GM23338 (cell line): ENCODE measurements at regions not wholly inside any gene's neighbourhood (a gene's known extent, or its start where the extent isn't known, plus 50 kb on each side); places are given as distances from the start of the nearest gene placed in this dataset.

ENCODE experiments used
- ATAC-seq: fragments of 200-7000 bp; cut with Tn5 transposase; 3 replicates; pipeline ENCODE4 v1.9.1; 2020
- DNase-seq: peaks from one replicate; pipeline ENCODE4 v3.0.0-alpha.2; 2015; ENCODE audit warnings: low spot score
- H2AFZ ChIP-seq: fragments of 200-600 bp; sonication (generic); 2 replicates; pipeline ENCODE4 v1.8.0; 2016; ENCODE audit warnings: antibody characterized with exemption, mild to moderate bottlenecking, moderate library complexity
- H3F3A ChIP-seq: fragments of 200-600 bp; sonication (generic); replicated peaks from 2 replicates; pipeline ENCODE4 v1.8.0; 2017; ENCODE audit warnings: antibody characterized with exemption, mixed run types, low read depth
- H3K27ac ChIP-seq: fragments of 200-600 bp; sonication (generic); 2 replicates; pipeline ENCODE4 v1.6.1; 2016; ENCODE audit warnings: low read depth
- H3K27me3 ChIP-seq: fragments of 200-600 bp; sonication (generic); 2 replicates; pipeline ENCODE4 v1.8.0; 2016; ENCODE audit warnings: mild to moderate bottlenecking, mixed run types, moderate library complexity; ENCODE audit not compliant: insufficient read depth
- H3K36me3 ChIP-seq: fragments of 200-600 bp; sonication (generic); 2 replicates; pipeline ENCODE4 v1.8.0; 2016; ENCODE audit warnings: mild to moderate bottlenecking; ENCODE audit not compliant: insufficient read depth
- H3K4me1 ChIP-seq: fragments of 200-600 bp; sonication (generic); 2 replicates; pipeline ENCODE4 v1.8.0; 2016; ENCODE audit warnings: mild to moderate bottlenecking, moderate library complexity; ENCODE audit not compliant: insufficient read depth
- H3K4me2 ChIP-seq: fragments of 200-600 bp; sonication (generic); 2 replicates; pipeline ENCODE4 v1.7.1; 2017; ENCODE audit warnings: mixed run types
- H3K4me3 ChIP-seq: fragments of 200-600 bp; sonication (generic); 2 replicates; pipeline ENCODE4 v1.6.1; 2016; ENCODE audit warnings: mixed run types
- H3K79me2 ChIP-seq: fragments of 200-600 bp; sonication (generic); replicated peaks from 2 replicates; pipeline ENCODE4 v1.8.0; 2017; ENCODE audit warnings: mild to moderate bottlenecking; ENCODE audit not compliant: insufficient read depth
- H3K9me2 ChIP-seq: fragments of 200-600 bp; sonication (generic); 2 replicates; pipeline ENCODE4 v1.8.0; 2017; ENCODE audit not compliant: insufficient read depth
- H4K20me1 ChIP-seq: fragments of 200-600 bp; sonication (generic); replicated peaks from 2 replicates; pipeline ENCODE4 v1.8.0; 2017; ENCODE audit warnings: mild to moderate bottlenecking; ENCODE audit not compliant: insufficient read depth
- H3K27ac Mint-ChIP-seq: 2 replicates; pipeline ENCODE4 v1.8.0; 2020; ENCODE audit warnings: inconsistent platforms, mild to moderate bottlenecking, moderate library complexity, mixed read lengths
- H3K27me3 Mint-ChIP-seq: 3 replicates; pipeline ENCODE4 v1.8.0; 2022; ENCODE audit warnings: low read depth, mild to moderate bottlenecking, moderate library complexity, mixed read lengths, inconsistent platforms; ENCODE audit not compliant: insufficient read depth, poor library complexity
- H3K36me3 Mint-ChIP-seq: 3 replicates; pipeline ENCODE4 v1.8.0; 2021; ENCODE audit warnings: low read depth, mild to moderate bottlenecking, inconsistent platforms, moderate library complexity, mixed read lengths
- H3K4me1 Mint-ChIP-seq: 3 replicates; pipeline ENCODE4 v1.8.0; 2020; ENCODE audit warnings: mild to moderate bottlenecking, inconsistent platforms, mixed read lengths
- H3K4me3 Mint-ChIP-seq: 3 replicates; pipeline ENCODE4 v1.8.0; 2021; ENCODE audit warnings: moderate library complexity, mild to moderate bottlenecking, inconsistent platforms, mixed read lengths
- H3K9me3 Mint-ChIP-seq: 3 replicates; pipeline ENCODE4 v1.8.0; 2020; ENCODE audit warnings: moderate library complexity, mild to moderate bottlenecking, inconsistent platforms, mixed read lengths
- CREB1 ChIP-seq: fragments of 250-450 bp; sonication (Bioruptor Pico); IDR thresholded peaks from 2 replicates; pipeline ENCODE4 v1.5.0; 2020; ENCODE audit warnings: low read depth, mild to moderate bottlenecking, moderate library complexity
- EZH2 ChIP-seq: fragments of 200-600 bp; sonication (generic); IDR thresholded peaks from one replicate; pipeline ENCODE4 v1.8.0; 2017; ENCODE audit warnings: antibody characterized with exemption, mild to moderate bottlenecking, low read depth; ENCODE audit not compliant: unreplicated experiment
- EZH2phosphoT487 ChIP-seq: fragments of 200-600 bp; sonication (generic); IDR thresholded peaks from one replicate; pipeline ENCODE4 v1.8.1; 2018; ENCODE audit warnings: antibody characterized with exemption; ENCODE audit not compliant: unreplicated experiment
- JUNB ChIP-seq: IDR thresholded peaks from one replicate; pipeline ENCODE4 v1.6.1; 2016; ENCODE audit warnings: antibody characterized with exemption; ENCODE audit not compliant: unreplicated experiment
- NANOG ChIP-seq: IDR thresholded peaks from 2 replicates; pipeline ENCODE4 v1.6.1; 2016; ENCODE audit warnings: antibody characterized with exemption, borderline replicate concordance
- POLR2AphosphoS5 ChIP-seq: IDR thresholded peaks from 2 replicates; pipeline ENCODE4 v1.6.1; 2016; ENCODE audit warnings: antibody characterized with exemption, low read depth
- REST ChIP-seq: IDR thresholded peaks from one replicate; pipeline ENCODE4 v1.6.1; 2018; ENCODE audit warnings: antibody characterized with exemption; ENCODE audit not compliant: unreplicated experiment
- STAT1 ChIP-seq: IDR thresholded peaks from one replicate; pipeline ENCODE4 v1.6.1; 2016; ENCODE audit warnings: antibody characterized with exemption; ENCODE audit not compliant: unreplicated experiment
- ZNF114 ChIP-seq: fragments of 250-450 bp; sonication (Bioruptor Pico); IDR thresholded peaks from 2 replicates; pipeline ENCODE4 v1.5.0; 2020; ENCODE audit warnings: mild to moderate bottlenecking, moderate library complexity
- ZNF331 ChIP-seq: fragments of 250-450 bp; sonication (Bioruptor Pico); IDR thresholded peaks from 2 replicates; pipeline ENCODE4 v1.5.0; 2020; ENCODE audit warnings: low read depth, mild to moderate bottlenecking, moderate library complexity
- TF ChIP-seq, protein P1 (sequence below): IDR thresholded peaks from 2 replicates; pipeline ENCODE4 v1.6.1; 2016; ENCODE audit warnings: antibody characterized with exemption

DNA sequence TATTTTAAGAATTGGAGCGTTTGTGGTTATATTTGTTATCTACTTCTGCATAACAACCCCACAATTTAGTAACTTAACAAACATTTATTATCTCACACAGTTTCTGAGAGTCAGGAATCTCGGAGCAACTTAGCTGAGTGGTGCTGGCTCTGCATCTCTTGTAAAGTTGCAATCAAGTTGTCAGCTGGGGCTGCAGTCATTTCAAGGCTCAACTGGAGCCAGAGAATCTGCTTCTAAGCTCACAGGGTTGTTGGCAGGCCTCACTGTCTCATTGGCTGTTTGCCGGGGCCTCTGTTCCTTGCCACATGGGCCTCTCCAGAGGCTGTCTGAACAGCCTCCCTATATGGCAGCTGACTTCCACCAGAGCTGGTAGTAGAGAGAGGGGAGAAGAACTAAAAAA is 281.2 kb upstream of the GNPDA2 start (continued):
- TF ChIP-seq, protein P1, sequence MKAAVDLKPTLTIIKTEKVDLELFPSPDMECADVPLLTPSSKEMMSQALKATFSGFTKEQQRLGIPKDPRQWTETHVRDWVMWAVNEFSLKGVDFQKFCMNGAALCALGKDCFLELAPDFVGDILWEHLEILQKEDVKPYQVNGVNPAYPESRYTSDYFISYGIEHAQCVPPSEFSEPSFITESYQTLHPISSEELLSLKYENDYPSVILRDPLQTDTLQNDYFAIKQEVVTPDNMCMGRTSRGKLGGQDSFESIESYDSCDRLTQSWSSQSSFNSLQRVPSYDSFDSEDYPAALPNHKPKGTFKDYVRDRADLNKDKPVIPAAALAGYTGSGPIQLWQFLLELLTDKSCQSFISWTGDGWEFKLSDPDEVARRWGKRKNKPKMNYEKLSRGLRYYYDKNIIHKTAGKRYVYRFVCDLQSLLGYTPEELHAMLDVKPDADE, result no peak
- TF ChIP-seq EZH2, result no peak
- no peak for TF ChIP-seq ZNF331 (CRISPR knock-in tag)
- TF ChIP-seq REST, result no peak
- no peak for TF ChIP-seq JUNB
- no peak for TF ChIP-seq ZNF114 (CRISPR knock-in tag)

- Mint-ChIP-seq H3K9me3 (peaks cover 72% of the 10 kb centered on the region), H3K4me3 (no peak overlapping the region), H3K4me1 (peaks cover 8% of the 10 kb centered on the region; the same call in 2 of the 3 replicates), H3K27ac (no peak overlapping the region), H3K36me3 (peaks cover 7% of the 10 kb centered on the region), H3K27me3 (no peaks in the 10 kb centered on the region)
- Histone ChIP-seq H3K27ac (no peak overlapping the region), H3K36me3 (no peaks in the 10 kb centered on the region), H3K4me2 (no peak overlapping the region), H3K79me2 (no peaks in the 10 kb centered on the region), H2AFZ (no peak overlapping the region), H3K27me3 (no peaks in the 10 kb centered on the region), H3F3A (no peaks in the 10 kb centered on the region), H3K4me3 (no peak overlapping the region), H3K9me2 (no peaks in the 10 kb centered on the region), H3K4me1 (peaks cover 3% of the 10 kb centered on the region; the same call in 1 of the 2 replicates), H4K20me1 (no peaks in the 10 kb centered on the region)
- ATAC-seq (no peak), DNase-seq (no peak)
- TF ChIP-seq, protein P1, result no peak
- TF ChIP-seq ZNF331 (CRISPR knock-in tag) (no peak), CREB1 (CRISPR knock-in tag) (no peak), JUNB (no peak), STAT1 (no peak), POLR2AphosphoS5 (no peak), EZH2phosphoT487 (no peak), NANOG (no peak), REST (no peak)
These were observed 279.7 kb upstream of the GNPDA2 start for GRCh38 chr4:45006078-45006477.
